Muscle layer of duodenum (tissue), 2 donors: ENCODE measurements at regions not wholly inside any gene's neighbourhood (a gene's known extent, or its start where the extent isn't known, plus 50 kb on each side); places are given as distances from the start of the nearest gene placed in this dataset.
"Not testable (repeated sequence)": the region's sequence is repeated elsewhere in the genome, so short reads cannot be mapped to it uniquely, and the experiment has no call there.

Source experiments
- H3K27ac ChIP-seq: one replicate; pipeline ENCODE4 v1.7.0; 2013; ENCODE audit warnings: mild to moderate bottlenecking, low read length
- H3K27me3 ChIP-seq: one replicate; pipeline ENCODE4 v1.7.0; 2013; ENCODE audit warnings: low read depth, mild to moderate bottlenecking, control low read depth, low read length
- H3K36me3 ChIP-seq, 2 donors: one replicate each; pipeline ENCODE4 v1.7.0; 2013; ENCODE audit warnings: low read length in 2 of 2, control low read depth in 1 of 2, mild to moderate bottlenecking in 1 of 2; ENCODE audit not compliant: insufficient read depth in 2 of 2, control insufficient read depth in 1 of 2
- H3K4me1 ChIP-seq, 2 donors: one replicate each; pipeline ENCODE4 v1.7.0; 2013; ENCODE audit warnings: low read length in 2 of 2, mild to moderate bottlenecking in 2 of 2, control low read depth in 1 of 2, moderate library complexity in 1 of 2; ENCODE audit not compliant: insufficient read depth in 2 of 2, control insufficient read depth in 1 of 2
- H3K4me3 ChIP-seq, 2 donors: one replicate each; pipeline ENCODE4 v1.7.0; 2013; ENCODE audit warnings: low read length in 2 of 2, low read depth in 1 of 2, mild to moderate bottlenecking in 1 of 2
- H3K9me3 ChIP-seq, 2 donors: one replicate each; pipeline ENCODE4 v1.7.0; 2013; ENCODE audit warnings: low read length in 2 of 2, control low read depth in 1 of 2, mild to moderate bottlenecking in 1 of 2; ENCODE audit not compliant: control insufficient read depth in 1 of 2
- donor health status: healthy.

DNA sequence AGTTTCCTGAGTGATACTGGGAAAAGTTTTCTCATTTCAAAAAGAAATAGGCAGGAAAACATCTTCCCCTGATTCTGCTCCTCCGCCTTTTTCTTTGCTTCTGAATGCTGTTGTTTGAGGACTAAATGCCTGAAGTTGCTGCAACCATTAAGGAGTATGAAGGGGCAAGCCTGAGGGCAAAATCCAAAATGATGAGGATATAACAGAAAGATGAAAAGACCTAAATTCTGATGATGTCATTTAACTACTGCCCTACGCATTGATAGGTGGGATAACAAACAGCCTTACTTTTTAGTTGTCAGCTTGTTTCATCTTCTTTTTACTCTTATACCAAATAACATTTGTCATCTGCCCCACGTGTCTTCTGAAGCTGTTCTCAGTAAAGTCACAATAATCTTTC lies 474.6 kb upstream of the MMS22L start:
- no peaks in the 10 kb centered on the region for H3K36me3 ChIP-seq
- H3K4me1 ChIP-seq: no peaks in the 10 kb centered on the region
- H3K4me3 ChIP-seq: no peak overlapping the region
- no peaks in the 10 kb centered on the region for H3K27me3 ChIP-seq
- no peaks in the 10 kb centered on the region for H3K9me3 ChIP-seq
- H3K27ac ChIP-seq: no peak overlapping the region

DNA sequence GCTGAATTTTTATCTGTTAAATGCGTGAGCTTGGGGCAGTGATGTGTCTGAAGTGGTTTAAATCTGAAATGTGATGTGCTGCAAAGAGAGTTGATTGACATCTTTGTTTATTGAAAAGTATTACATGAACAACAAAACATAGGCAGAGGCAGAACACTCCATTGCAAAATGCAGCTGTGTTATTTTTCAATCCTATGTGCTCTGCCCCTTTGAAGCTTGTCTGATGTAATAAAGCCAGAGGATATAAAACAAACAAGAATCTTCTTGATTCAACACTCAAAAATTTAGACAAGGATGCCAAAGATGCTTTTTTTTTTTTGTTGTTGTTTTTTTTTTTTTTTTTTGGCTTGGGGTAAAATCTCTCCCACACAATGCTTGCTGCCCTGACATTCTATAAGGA lies 482.4 kb upstream of the MMS22L start:
- no peak overlapping the region for H3K27ac ChIP-seq
- H3K4me1 ChIP-seq: no peaks in the 10 kb centered on the region
- no peaks in the 10 kb centered on the region for H3K9me3 ChIP-seq
- H3K27me3 ChIP-seq: no peaks in the 10 kb centered on the region
- no peak overlapping the region for H3K4me3 ChIP-seq
- no peaks in the 10 kb centered on the region for H3K36me3 ChIP-seq

DNA sequence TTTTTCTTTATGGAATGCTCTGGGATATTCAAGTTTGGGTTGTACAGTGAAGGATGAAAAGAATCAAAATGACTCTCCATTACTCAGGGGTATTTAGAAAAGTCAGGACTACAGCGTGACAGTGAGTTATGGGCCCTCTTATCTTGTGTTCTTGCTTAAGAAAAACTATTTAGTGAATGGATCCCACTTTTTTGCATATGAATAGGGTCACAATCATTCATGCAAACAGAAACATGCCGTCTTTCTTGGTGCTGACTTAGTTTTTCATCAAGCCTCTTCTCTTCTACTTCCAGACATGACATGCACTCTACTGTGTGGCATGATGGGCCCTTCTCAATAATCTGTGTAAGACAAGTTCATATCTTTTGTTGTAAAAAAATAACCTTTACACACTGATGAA lies 488.4 kb upstream of the MMS22L start:
- H3K4me1 ChIP-seq: no peaks in the 10 kb centered on the region
- no peaks in the 10 kb centered on the region for H3K9me3 ChIP-seq
- no peak overlapping the region for H3K4me3 ChIP-seq

DNA sequence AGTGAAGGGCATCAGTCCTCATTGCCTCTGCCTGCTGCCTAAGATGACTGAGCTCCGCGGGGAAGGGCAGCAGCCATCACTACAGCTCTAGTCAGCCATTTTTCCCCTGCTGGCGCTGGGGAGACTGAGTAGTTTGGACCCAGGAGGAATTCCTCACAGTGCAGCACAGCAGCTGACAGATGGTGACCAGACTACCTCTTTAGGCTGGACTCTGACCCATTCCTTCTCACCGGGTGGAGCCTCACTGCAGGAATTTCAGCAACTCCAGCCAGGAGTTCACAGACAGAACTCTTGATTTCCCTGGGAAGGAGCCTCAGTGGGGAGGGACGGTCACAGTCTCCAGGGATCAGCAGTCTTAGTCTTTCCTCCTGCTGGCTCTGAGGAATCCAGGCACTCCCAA lies 492.0 kb upstream of the MMS22L start:
- H3K4me3 ChIP-seq: no peak overlapping the region
- no peaks in the 10 kb centered on the region for H3K4me1 ChIP-seq
- H3K9me3 ChIP-seq: no peaks in the 10 kb centered on the region
- H3K27me3 ChIP-seq: no peaks in the 10 kb centered on the region
- H3K27ac ChIP-seq: no peak overlapping the region
- no peaks in the 10 kb centered on the region for H3K36me3 ChIP-seq

More for the DNA sequence above, 488.4 kb upstream of the MMS22L start:
- Histone ChIP-seq H3K27ac (no peak overlapping the region), H3K27me3 (no peaks in the 10 kb centered on the region), H3K36me3 (no peaks in the 10 kb centered on the region)

DNA sequence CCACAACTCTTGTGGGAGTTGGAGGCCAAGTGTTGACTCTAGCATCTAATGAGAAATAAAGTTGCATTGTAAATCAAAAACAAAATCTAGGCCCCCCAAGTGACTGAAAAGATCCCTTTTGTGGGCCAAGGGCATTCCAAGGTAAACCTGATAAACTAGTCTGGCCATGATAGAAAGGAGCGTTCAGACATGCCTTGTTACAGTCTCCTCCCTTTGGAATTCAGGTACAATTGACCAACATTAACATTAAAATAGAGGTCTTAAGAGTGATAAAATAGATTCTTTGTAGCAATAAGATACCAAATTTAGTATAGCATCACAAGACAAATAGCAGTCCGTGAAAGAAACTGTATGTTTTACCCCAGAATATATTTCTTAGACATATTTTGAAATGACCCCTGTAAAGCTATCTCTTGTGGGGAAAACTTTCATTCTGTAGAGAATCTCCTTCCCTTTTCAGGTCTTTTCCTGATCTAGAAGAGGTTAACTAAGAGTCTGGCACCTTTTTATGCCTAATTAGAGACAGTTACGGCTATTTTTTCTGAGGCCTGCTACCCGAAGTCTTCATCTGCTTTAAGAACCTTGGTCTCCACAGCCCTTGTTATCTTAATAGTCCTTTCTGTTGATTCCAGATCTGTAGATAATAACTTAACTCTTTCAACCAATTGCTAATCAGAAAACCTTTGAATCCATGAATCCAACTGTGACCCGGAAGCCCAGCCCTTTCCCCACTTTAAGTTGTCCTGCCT lies 495.4 kb upstream of the MMS22L start:
- Histone ChIP-seq H3K27me3 (no peaks in the 10 kb centered on the region), H3K27ac (no peak overlapping the region), H3K4me1 (no peaks in the 10 kb centered on the region), H3K36me3 (no peaks in the 10 kb centered on the region), H3K9me3 (no peaks in the 10 kb centered on the region), H3K4me3 (no peak overlapping the region)

DNA sequence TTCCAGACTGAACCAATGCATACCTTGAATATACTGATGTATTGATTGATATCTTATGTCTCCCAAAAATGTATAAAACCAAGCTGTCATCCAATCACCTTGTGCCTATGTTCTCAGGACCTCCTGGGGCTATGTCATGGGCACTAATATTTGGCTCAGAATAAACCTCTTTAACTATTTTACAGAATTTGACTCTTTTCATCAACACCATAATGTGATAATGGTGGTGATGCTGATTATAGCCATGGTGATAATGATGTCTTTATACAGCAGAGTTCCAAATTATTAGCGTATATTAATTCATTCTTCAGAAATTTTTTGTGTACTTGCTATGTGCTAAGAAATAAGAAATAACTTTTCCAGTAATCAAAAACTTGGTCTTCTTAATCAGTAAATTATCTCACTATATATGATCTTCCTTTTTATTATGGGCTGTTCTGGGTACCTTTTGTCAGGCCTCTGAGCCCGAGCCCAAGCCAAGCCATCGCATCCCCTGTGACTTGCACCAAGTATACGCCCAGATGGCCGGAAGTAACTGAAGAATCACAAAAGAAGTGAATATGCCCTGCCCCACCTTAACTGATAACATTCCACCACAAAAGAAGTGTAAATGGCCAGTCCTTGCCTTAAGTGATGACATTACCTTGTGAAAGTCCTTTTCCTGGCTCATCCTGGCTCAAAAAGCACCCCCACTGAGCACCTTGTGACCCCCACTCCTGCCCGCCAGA lies 496.2 kb upstream of the MMS22L start:
- H3K27ac ChIP-seq, H3K4me1 ChIP-seq, H3K27me3 ChIP-seq, H3K9me3 ChIP-seq, H3K36me3 ChIP-seq, H3K4me3 ChIP-seq: not testable (repeated sequence)

DNA sequence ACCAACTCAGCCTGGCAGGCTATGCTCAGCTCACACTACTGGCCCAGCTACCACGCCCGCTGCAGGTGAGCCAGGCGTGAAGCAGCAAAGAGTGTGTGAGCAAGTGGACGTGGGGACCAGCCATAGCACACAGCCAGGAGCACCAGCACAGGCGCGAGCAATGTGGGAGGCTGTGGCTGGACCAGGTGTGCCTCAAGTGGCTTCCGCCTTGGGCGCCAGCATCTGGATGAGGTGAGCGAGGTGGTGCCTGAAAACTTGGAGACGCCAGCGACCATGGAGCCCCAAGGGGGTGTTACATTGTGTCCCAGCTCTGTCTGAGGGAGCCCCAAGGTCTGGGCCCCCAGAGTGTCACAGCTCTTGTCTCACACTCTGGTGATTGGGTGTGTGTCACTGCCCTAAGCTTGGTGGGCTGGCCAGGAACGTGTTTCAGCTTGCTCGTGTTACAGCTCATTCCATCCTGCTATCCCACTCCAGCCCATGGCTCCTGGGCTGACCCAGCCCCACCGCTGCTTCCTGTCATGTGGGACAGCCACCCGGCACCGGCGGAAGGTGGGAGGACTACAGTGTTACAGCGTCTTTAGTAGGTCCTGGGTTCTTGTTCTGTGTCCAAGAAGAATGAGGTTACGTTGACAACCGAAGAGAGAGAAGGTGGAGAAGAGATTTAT lies 508.0 kb upstream of the MMS22L start:
- H3K4me3 ChIP-seq: no peak overlapping the region

DNA sequence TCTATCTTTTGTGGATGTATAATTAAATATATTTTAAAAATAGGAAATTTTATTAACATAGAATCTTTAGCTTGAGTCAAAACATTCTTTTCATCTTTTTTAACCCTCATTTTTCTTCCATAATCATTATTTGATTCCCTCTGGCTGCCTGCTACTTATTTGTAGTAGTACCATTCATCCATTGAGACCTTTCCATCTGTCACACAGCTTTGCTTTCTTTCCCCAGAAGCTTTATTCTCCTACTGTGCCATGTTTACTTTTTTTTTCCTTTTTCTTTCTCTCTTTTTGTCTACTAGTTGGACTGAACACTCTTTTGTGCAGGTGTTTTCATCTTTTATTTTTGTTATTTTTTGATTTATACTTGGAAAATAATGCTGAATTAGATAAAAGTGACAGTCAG lies 522.6 kb upstream of the MMS22L start:
- no peaks in the 10 kb centered on the region for H3K36me3 ChIP-seq
- H3K4me1 ChIP-seq: no peaks in the 10 kb centered on the region
- no peak overlapping the region for H3K27ac ChIP-seq
- no peak overlapping the region for H3K4me3 ChIP-seq
- H3K9me3 ChIP-seq: no peaks in the 10 kb centered on the region
- H3K27me3 ChIP-seq: no peaks in the 10 kb centered on the region

More for the DNA sequence above, 508.0 kb upstream of the MMS22L start:
- Histone ChIP-seq H3K27ac (no peak overlapping the region), H3K36me3 (no peaks in the 10 kb centered on the region), H3K9me3 (no peaks in the 10 kb centered on the region), H3K27me3 (no peaks in the 10 kb centered on the region), H3K4me1 (no peaks in the 10 kb centered on the region)

DNA sequence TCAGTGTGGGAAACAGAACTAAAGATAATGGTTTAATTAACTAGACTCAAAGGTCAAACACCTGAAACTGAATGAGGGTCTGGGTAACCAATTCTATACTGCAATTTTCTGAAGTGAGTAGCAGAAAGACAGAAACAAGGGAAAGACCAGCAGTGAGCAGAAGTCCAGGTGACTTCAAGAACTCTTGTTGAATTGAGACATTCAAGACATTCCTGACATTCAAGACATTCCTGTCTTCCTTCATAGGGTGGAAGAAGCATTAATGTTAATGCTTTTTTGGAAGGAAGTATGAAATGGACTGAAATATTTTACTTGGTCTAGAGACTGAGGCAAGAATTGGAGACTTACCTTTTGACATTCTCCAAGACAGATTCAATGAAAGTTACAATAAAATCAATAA lies 529.9 kb upstream of the MMS22L start:
- no peak overlapping the region for H3K4me3 ChIP-seq
- no peaks in the 10 kb centered on the region for H3K36me3 ChIP-seq
- H3K27me3 ChIP-seq: no peaks in the 10 kb centered on the region
- no peaks in the 10 kb centered on the region for H3K9me3 ChIP-seq
- no peak overlapping the region for H3K27ac ChIP-seq
- H3K4me1 ChIP-seq: no peaks in the 10 kb centered on the region

DNA sequence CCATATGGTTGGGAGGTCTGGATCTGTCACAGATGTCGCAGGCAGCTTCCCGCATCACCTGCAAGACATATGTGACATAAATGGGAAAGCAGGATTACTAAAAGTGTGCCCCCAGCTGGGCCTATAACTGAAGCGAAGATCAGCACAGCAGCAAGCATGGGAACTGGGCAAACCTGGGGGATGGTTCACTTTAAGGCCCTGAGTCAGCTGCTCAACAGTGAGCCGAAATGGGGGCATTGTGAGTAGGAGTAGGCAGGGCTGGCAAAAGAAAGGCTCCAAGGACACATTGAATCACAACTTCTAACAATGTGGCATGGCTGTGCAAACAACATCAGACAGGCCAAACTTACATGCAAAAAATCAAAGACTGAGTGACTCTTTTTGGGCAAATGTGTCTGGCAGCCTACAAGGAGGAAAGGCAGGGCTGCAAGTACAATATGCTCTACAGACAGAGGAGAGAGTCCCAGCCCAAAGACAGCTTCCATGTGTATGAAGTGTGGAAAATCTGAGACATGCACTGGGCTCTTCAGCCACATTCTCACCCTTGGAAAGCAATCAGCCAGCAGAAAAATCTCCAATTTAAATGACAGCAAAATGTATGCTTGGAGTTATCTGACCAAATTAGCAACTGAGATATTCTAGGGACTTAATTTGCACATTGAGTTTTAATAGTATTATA lies 531.0 kb upstream of the MMS22L start:
- Histone ChIP-seq H3K4me3 (no peak overlapping the region), H3K27me3 (no peaks in the 10 kb centered on the region), H3K27ac (no peak overlapping the region), H3K36me3 (no peaks in the 10 kb centered on the region), H3K9me3 (no peaks in the 10 kb centered on the region), H3K4me1 (no peaks in the 10 kb centered on the region)

DNA sequence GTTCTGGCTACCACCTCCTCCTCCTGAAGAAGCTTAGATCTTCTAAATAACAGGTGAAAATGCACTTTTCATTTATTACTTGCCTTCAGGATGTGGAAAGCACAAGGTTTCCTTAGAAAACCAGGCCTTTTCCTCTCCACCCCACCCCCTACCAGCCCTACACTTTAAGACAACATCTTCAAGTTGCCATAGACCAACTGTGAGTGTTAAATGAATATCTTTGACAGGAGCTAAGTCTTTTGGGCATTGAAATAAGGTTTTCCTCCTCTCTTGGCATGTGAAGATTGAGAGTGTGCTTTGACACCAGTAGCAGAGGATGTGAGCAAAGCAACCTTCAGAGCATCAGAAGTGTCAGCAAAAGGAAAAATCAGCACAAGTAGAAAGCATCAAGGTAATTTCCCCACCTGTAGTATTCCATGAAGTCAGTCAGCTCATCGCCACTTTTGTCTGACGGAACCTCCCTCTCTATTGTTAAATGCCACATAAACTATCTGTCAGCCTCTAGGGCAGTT lies 532.3 kb upstream of the MMS22L start:
- Histone ChIP-seq H3K36me3 (no peaks in the 10 kb centered on the region), H3K4me3 (no peak overlapping the region), H3K27ac (no peak overlapping the region), H3K9me3 (no peaks in the 10 kb centered on the region), H3K4me1 (no peaks in the 10 kb centered on the region), H3K27me3 (no peaks in the 10 kb centered on the region)
